ENCODE measurements at regions not wholly inside any gene's neighbourhood (a gene's known extent, or its start where the extent isn't known, plus 50 kb on each side); places are given as distances from the start of the nearest gene placed in this dataset.

DNA sequence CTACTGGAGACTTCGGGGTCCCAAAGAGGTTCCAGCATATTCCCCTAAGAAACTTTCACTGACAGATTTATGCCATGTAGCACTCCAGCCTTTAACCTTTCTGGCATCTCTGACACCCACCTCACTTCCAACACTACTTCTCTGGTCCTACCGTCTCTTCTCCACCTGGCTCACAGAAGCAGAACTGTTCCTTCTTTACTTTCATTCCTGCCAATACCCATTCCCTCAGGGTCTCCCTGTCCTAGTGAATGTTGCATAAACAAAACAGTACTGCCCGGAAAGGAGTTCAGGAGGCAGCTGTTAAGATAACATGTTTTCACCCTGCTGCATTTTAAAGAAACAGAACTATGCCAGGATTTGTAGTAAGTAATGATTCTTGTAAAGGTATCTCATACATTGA lies 136.0 kb upstream of the MIR17HG start:
- TF ChIP-seq CTCF (conservative IDR thresholded peaks at IDR 0.05; ENCODE audit: low read depth), result no peak
- H3K27ac ChIP-seq, result no peak overlapping the region
- CTCF ChIA-PET, result no interaction called here
- POLR2A ChIA-PET (ENCODE audit: low non-redundant PET), result no interaction called here
- no peak for DNase-seq (ENCODE audit: low spot score)

DNA sequence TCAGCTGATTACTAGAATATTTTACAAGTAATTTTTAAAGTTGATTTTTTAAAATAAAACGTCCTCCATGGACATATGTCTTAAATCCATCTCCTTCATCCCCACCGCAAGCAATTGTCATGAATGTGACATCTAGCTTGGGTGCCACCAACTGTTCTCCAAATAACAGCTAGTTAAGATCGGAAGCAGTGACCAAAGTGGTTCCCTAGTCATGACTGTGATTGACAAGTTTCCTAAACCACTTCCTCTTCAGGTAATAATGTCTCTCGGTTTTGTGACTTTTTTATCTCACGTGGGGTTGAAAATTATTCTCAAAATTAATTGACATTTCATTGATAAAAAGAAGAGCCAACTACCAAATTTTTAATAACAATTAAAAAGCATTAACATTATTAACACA lies 135.3 kb upstream of the MIR17HG start:
- CTCF ChIA-PET, result no interaction called here
- no peak for TF ChIP-seq CTCF (conservative IDR thresholded peaks at IDR 0.05; ENCODE audit: low read depth)
- DNase-seq (ENCODE audit: low spot score), result no peak
- POLR2A ChIA-PET (ENCODE audit: low non-redundant PET), result no interaction called here
- no peak overlapping the region for H3K27ac ChIP-seq

DNA sequence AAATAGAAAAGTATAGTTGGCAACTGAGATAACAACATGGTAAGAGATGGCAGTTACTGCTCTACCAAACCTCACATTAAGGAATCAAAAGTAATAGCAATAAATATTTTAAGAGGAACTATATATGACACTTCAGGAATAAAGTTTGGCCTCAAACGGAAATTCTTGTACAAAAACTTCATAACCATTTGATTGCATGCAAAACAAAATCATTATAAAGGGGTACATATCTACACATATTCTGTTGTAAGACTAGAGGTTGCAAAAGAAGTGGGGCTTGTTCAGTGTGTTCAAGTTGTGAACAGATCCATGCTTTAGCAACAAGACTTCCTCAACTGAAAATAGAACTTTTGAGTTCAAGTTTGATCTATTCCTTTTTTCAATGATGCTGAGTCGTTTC lies 133.5 kb upstream of the MIR17HG start:
- no peak overlapping the region for H3K27ac ChIP-seq
- CTCF ChIA-PET, result no interaction called here
- POLR2A ChIA-PET (ENCODE audit: low non-redundant PET), result no interaction called here
- no peak for TF ChIP-seq CTCF (conservative IDR thresholded peaks at IDR 0.05; ENCODE audit: low read depth)
- DNase-seq (ENCODE audit: low spot score), result no peak

DNA sequence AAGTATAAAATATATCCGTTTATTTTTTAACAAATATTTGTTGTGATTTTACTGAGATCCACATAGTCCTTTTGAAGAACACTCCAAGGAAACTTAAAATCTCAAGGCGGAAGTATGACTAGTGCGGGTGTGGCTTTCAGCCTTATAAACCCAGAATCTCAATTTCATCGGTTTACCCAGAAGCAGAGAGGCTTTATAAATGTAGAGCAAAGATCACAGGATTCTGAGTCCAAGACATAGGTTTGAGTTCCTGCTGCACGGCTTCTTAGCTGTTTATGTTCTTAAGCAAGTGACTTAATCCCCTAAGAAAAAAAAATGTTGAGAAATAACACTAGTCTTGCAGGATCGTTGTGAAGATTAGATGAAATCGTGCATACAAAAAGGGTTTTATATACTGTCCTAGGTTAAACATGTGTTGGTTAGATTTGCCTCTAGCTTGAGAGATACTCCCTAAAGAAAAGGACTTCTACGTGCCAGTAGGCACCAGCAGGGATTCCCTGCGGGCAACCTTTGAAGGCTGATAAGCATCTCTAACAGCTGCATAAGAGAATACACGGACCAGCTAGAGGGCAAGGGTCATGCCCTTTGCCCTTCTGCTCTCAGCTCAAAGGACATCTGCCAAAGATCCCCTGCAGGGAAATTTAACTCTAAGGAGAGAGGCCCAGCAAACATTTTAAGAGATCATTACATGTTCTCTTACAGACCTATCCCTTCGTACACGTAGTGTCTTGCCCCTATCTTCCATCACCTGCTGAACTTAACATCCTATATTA lies 130.4 kb upstream of the MIR17HG start:
- no peak overlapping the region for H3K27ac ChIP-seq
- no peak for TF ChIP-seq CTCF (conservative IDR thresholded peaks at IDR 0.05; ENCODE audit: low read depth)
- CTCF ChIA-PET, result no interaction called here

DNA sequence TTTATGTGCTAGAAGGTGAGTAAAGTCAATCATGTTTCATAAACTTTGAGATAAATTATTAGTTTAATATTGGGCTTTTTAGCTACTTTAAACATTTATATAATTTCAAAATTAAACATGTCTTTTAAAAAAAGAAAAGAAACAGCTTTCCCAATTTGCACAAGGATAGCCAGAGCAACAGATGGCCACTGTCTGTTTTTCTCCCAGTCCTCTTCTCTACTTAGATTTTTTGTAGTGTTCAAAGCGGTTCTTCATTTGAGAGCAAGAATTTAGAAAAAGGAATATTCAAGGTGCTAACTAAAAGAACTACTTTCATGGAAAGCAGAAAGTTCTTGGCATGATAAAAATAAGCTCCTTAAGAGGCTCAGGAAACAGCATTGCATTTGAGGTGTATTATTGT lies 128.3 kb upstream of the MIR17HG start:
- CTCF ChIA-PET, result no interaction called here
- DNase-seq (ENCODE audit: low spot score), result no peak
- POLR2A ChIA-PET (ENCODE audit: low non-redundant PET), result no interaction called here
- TF ChIP-seq CTCF (conservative IDR thresholded peaks at IDR 0.05; ENCODE audit: low read depth), result no peak
- H3K27ac ChIP-seq, result no peak overlapping the region

More for the DNA sequence above, 130.4 kb upstream of the MIR17HG start:
- no peak for DNase-seq (ENCODE audit: low spot score)
- POLR2A ChIA-PET (ENCODE audit: low non-redundant PET), result no interaction called here

DNA sequence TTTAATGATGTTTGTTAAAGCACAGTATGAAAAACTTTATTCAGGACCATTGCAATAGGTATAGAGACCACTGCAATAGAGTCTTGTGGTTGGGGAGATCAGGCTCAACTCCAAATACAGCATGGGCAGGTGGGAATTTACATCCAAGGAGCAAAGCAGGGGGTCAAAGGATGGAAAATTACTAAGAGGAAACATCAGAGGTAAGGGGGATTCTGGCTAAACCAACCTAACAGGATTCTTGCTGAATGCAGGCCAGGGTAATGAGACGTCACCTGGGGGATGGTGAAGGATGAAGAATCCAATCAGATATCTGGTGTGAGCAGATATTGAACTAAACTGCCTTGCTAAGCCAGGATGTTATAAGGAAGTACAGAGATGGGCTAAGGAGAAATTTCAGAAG lies 126.6 kb upstream of the MIR17HG start:
- ChIA-PET POLR2A (ENCODE audit: low non-redundant PET) (no interaction called here), CTCF (no interaction called here)
- no peak for DNase-seq (ENCODE audit: low spot score)
- H3K27ac ChIP-seq, result no peak overlapping the region
- TF ChIP-seq CTCF (conservative IDR thresholded peaks at IDR 0.05; ENCODE audit: low read depth), result no peak

Measured in RWPE1 (cell line).